B cell (primary cell): ENCODE measurements at regions not wholly inside any gene's neighbourhood (a gene's known extent, or its start where the extent isn't known, plus 50 kb on each side); places are given as distances from the start of the nearest gene placed in this dataset.

Experiments
- ATAC-seq: fragments of 200-7000 bp; cut with Tn5 transposase; one replicate; pipeline ENCODE4 v1.10.0; 2021; ENCODE audit warnings: low read depth, mild to moderate bottlenecking, moderate number of reproducible peaks, moderate library complexity
- CTCF ChIA-PET: fragments of 350-600 bp; sonication (Branson Sonifier 250); formaldehyde crosslinking; loops from one replicate; lab custom pipeline; 2021; ENCODE audit warnings: antibody characterized with exemption, inconsistent platforms; lab: Charles Lee
- POLR2A ChIA-PET: fragments of 350-600 bp; sonication (Branson Sonifier 250); formaldehyde crosslinking; loops from one replicate; lab custom pipeline; 2021; ENCODE audit warnings: antibody characterized with exemption; lab: Charles Lee
- DNase-seq: peaks from one replicate; pipeline ENCODE4 v3.0.0; 2013
- H2AFZ ChIP-seq: 2 replicates; pipeline ENCODE4 v1.6.1; 2012; ENCODE audit warnings: mild to moderate bottlenecking, low read depth, low read length; ENCODE audit not compliant: insufficient read depth, poor library complexity, severe bottlenecking
- H3K27ac ChIP-seq, 2 donors: 1 replicate in 1 of 2; 2 replicates in 1 of 2; pipeline ENCODE4 v1.5.1; 2012 to 2013; ENCODE audit warnings: low read length in 2 of 2, mild to moderate bottlenecking in 2 of 2, moderate library complexity in 1 of 2
- H3K27me3 ChIP-seq, 4 experiments: fragments of 200-600 bp in 1 of 4; sonication (generic) in 1 of 4; replicated peaks in 1 of 4; 1 replicate in 2 of 4; 2 replicates in 2 of 4; pipeline versions ENCODE4 v1.6.1 to v1.7.0; 2013 to 2016; ENCODE audit warnings: low read length in 3 of 4, mild to moderate bottlenecking in 2 of 4, mixed read lengths in 1 of 4, moderate library complexity in 1 of 4; ENCODE audit not compliant: insufficient read depth in 4 of 4, control insufficient read depth in 3 of 4; ENCODE audit errors: control extremely low read depth in 1 of 4
- H3K36me3 ChIP-seq, 2 experiments: replicated peaks in 1 of 2; 1 replicate in 1 of 2; 2 replicates in 1 of 2; pipeline versions ENCODE4 v1.6.1 to v1.7.1; 2013; ENCODE audit warnings: low read length in 1 of 2; ENCODE audit not compliant: insufficient read depth in 2 of 2, control insufficient read depth in 1 of 2; ENCODE audit errors: control extremely low read depth in 1 of 2, extremely low read depth in 1 of 2
- H3K4me1 ChIP-seq, 2 donors: fragments of 200-600 bp in 1 of 2; sonication (generic) in 1 of 2; 1 replicate in 1 of 2; 2 replicates in 1 of 2; pipeline versions ENCODE4 v1.5.1 to v1.6.1; 2013 to 2017; ENCODE audit warnings: low read length in 2 of 2; ENCODE audit not compliant: control insufficient read depth in 2 of 2, insufficient read depth in 2 of 2
- H3K4me2 ChIP-seq: replicated peaks from 2 replicates; pipeline ENCODE3; 2012; ENCODE audit warnings: mild to moderate bottlenecking, low read depth, low read length; ENCODE audit not compliant: poor library complexity, severe bottlenecking
- H3K4me3 ChIP-seq, 5 experiments: fragments of 200-600 bp in 1 of 5; sonication (generic) in 1 of 5; 1 replicate in 3 of 5; 2 replicates in 2 of 5; pipeline versions ENCODE4 v1.5.1 to v1.7.0; 2011 to 2016; ENCODE audit warnings: low read length in 4 of 5, mild to moderate bottlenecking in 4 of 5, low read depth in 2 of 5, control low read depth in 1 of 5, moderate library complexity in 1 of 5; ENCODE audit not compliant: insufficient read depth in 1 of 5; ENCODE audit errors: control extremely low read depth in 1 of 5, extremely low read depth in 1 of 5
- H3K79me2 ChIP-seq: fragments of 200-600 bp; sonication (generic); one replicate; pipeline ENCODE4 v1.6.0; 2016; ENCODE audit warnings: low read length; ENCODE audit not compliant: control insufficient read depth, insufficient read depth
- H3K9ac ChIP-seq: fragments of 200-600 bp; sonication (generic); 2 replicates; pipeline ENCODE4 v1.6.1; 2017; ENCODE audit warnings: mild to moderate bottlenecking, low read length, moderate library complexity
- H3K9me3 ChIP-seq, 3 donors: one replicate each; pipeline versions ENCODE4 v1.6.1 to v1.7.1; 2013; ENCODE audit warnings: low read length in 2 of 3; ENCODE audit not compliant: control insufficient read depth in 2 of 3, insufficient read depth in 1 of 3; ENCODE audit errors: control extremely low read depth in 1 of 3
- H4K20me1 ChIP-seq: 2 replicates; pipeline ENCODE4 v1.6.0; 2012; ENCODE audit warnings: mild to moderate bottlenecking, low read length; ENCODE audit not compliant: insufficient read depth, control insufficient read depth, poor library complexity, severe bottlenecking
- H3K27ac Mint-ChIP-seq: one replicate; pipeline ENCODE4 v1.8.0; 2021; ENCODE audit warnings: mixed read lengths
- H3K27me3 Mint-ChIP-seq: one replicate; pipeline ENCODE4 v1.8.0; 2021; ENCODE audit warnings: mixed read lengths
- H3K4me1 Mint-ChIP-seq: one replicate; pipeline ENCODE4 v1.8.0; 2021; ENCODE audit warnings: mixed read lengths
- H3K4me3 Mint-ChIP-seq: one replicate; pipeline ENCODE4 v1.8.0; 2021; ENCODE audit warnings: mixed read lengths
- H3K9me3 Mint-ChIP-seq: one replicate; pipeline ENCODE4 v1.8.0; 2022; ENCODE audit warnings: mixed read lengths; ENCODE audit not compliant: insufficient read depth
- EZH2 ChIP-seq: IDR thresholded peaks from 2 replicates; pipeline ENCODE4 v1.6.1; 2012; ENCODE audit warnings: borderline replicate concordance, low read depth, mild to moderate bottlenecking, moderate library complexity, low read length; ENCODE audit not compliant: insufficient read depth, poor library complexity, severe bottlenecking
- WGBS: methylation state at CpG from one replicate; pipeline ENCODE4 v1.1.5; 2013; ENCODE audit warnings: missing lambda C conversion rate; ENCODE audit not compliant: insufficient coverage; 5-methylcytosine and 5-hydroxymethylcytosine counted together
- intact Hi-C: fragments of 100-400 bp; cut with micrococcal nuclease; formaldehyde crosslinking; loops from one replicate; pipeline ENCODE4 v1.10.0; 2022
- TF ChIP-seq, protein P1 (sequence below): fragments of 200-600 bp; IDR thresholded peaks from one replicate; pipeline ENCODE4 v1.8.0; 2022; ENCODE audit warnings: antibody characterized with exemption, mild to moderate bottlenecking

DNA sequence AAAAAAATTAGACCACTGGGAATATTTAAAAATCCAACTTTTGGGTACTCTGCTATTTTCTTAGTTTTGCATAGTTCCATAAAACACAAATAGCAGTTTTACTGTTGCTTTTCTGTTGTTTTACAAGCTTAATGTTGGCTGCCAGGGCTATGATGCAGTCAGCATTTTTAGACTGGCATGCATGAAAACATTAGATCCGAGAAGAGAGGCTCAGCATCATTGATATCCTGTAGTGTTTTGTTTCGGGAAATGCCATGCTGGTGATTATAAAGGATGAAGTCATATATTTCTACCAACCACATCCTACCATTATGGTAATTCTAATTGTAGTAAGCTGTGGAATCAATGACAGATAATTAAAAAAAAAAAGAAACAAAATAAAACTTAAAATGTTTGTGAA is 104.6 kb downstream of the MBL2 start:
- intact Hi-C loops = no loop called here

DNA sequence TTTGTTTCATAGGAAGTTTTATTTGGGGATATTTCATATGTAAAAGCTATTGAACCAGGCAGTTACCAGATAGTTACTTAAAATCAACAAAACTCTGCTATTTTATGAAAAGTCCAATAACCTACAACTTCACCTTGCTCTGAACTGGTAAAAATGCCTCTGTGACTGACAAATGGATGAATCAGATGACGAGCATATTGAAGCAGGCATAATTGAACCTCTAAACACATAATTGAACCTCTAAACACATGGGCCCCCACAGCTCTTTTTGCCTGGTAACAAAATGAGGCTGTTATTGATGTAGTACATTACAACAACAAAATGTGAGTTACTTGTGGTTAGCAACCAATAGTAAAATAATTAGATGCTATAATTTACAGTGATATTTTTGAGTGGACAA is 99.7 kb downstream of the MBL2 start:
- H3K9ac ChIP-seq = no peak overlapping the region
- no peak overlapping the region for H2AFZ ChIP-seq
- no peaks in the 10 kb centered on the region for H3K79me2 ChIP-seq
- no peak overlapping the region for H3K4me3 ChIP-seq
- no peak overlapping the region for H3K27ac ChIP-seq
- no peaks in the 10 kb centered on the region for H3K4me1 ChIP-seq
- intact Hi-C loops = no loop called here
- no peak for ATAC-seq
- TF ChIP-seq EZH2 = no peak
- TF ChIP-seq, protein P1, sequence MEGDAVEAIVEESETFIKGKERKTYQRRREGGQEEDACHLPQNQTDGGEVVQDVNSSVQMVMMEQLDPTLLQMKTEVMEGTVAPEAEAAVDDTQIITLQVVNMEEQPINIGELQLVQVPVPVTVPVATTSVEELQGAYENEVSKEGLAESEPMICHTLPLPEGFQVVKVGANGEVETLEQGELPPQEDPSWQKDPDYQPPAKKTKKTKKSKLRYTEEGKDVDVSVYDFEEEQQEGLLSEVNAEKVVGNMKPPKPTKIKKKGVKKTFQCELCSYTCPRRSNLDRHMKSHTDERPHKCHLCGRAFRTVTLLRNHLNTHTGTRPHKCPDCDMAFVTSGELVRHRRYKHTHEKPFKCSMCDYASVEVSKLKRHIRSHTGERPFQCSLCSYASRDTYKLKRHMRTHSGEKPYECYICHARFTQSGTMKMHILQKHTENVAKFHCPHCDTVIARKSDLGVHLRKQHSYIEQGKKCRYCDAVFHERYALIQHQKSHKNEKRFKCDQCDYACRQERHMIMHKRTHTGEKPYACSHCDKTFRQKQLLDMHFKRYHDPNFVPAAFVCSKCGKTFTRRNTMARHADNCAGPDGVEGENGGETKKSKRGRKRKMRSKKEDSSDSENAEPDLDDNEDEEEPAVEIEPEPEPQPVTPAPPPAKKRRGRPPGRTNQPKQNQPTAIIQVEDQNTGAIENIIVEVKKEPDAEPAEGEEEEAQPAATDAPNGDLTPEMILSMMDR = no peak
- no peak overlapping the region for H3K4me2 ChIP-seq
- POLR2A ChIA-PET = no interaction called here
- no peaks in the 10 kb centered on the region for H3K9me3 Mint-ChIP-seq
- no peaks in the 10 kb centered on the region for H4K20me1 ChIP-seq
- no peaks in the 10 kb centered on the region for H3K27me3 ChIP-seq
- no peaks in the 10 kb centered on the region for H3K27me3 Mint-ChIP-seq
- no peaks in the 10 kb centered on the region for H3K4me1 Mint-ChIP-seq
- no peak overlapping the region for H3K4me3 Mint-ChIP-seq
- WGBS = no CpG with 5 or more reads among the region's 1 CpG
- H3K9me3 ChIP-seq = no peaks in the 10 kb centered on the region
- no peak overlapping the region for H3K27ac Mint-ChIP-seq
- CTCF ChIA-PET = no interaction called here
- no peak for DNase-seq
- no peaks in the 10 kb centered on the region for H3K36me3 ChIP-seq

More for the DNA sequence above, 104.6 kb downstream of the MBL2 start:
- H3K4me3 ChIP-seq = no peak overlapping the region
- no peak overlapping the region for H3K4me2 ChIP-seq
- Mint-ChIP-seq H3K9me3 (peaks cover 4% of the 10 kb centered on the region), H3K27me3 (no peaks in the 10 kb centered on the region), H3K27ac (no peak overlapping the region), H3K4me1 (no peaks in the 10 kb centered on the region), H3K4me3 (no peak overlapping the region)
- TF ChIP-seq EZH2 = no peak
- TF ChIP-seq, protein P1 = no peak
- no peaks in the 10 kb centered on the region for H3K9me3 ChIP-seq
- H3K27ac ChIP-seq = no peak overlapping the region
- POLR2A ChIA-PET = no interaction called here
- no CpG with 5 or more reads among the region's 2 CpGs for WGBS
- CTCF ChIA-PET = no interaction called here
- no peaks in the 10 kb centered on the region for H3K79me2 ChIP-seq
- ATAC-seq (no peak), DNase-seq (no peak)
- no peaks in the 10 kb centered on the region for H3K4me1 ChIP-seq
- no peaks in the 10 kb centered on the region for H3K36me3 ChIP-seq
- H2AFZ ChIP-seq = no peak overlapping the region
- no peaks in the 10 kb centered on the region for H4K20me1 ChIP-seq
- H3K9ac ChIP-seq = no peak overlapping the region
- no peaks in the 10 kb centered on the region for H3K27me3 ChIP-seq
